HAP-1 (cell line): ENCODE measurements at regions not wholly inside any gene's neighbourhood (a gene's known extent, or its start where the extent isn't known, plus 50 kb on each side); places are given as distances from the start of the nearest gene placed in this dataset.

Experiments used
- DNase-seq, 2 experiments: peaks; one replicate each; pipeline ENCODE4 v3.0.0-alpha.2; 2016 to 2020; ENCODE audit warnings: low spot score in 2 of 2
- H3K27me3 ChIP-seq: fragments of 250-450 bp; sonication (Bioruptor Pico); 2 replicates; pipeline ENCODE4 v1.5.1; 2020; ENCODE audit warnings: low read depth, mild to moderate bottlenecking, moderate library complexity
- H3K36me3 ChIP-seq: fragments of 250-450 bp; sonication (Bioruptor Pico); replicated peaks from 2 replicates; pipeline ENCODE4 v1.5.1; 2020; ENCODE audit warnings: mild to moderate bottlenecking
- H3K4me1 ChIP-seq: fragments of 250-450 bp; sonication (Bioruptor Pico); 2 replicates; pipeline ENCODE4 v1.5.1; 2020; ENCODE audit warnings: mild to moderate bottlenecking
- H3K4me3 ChIP-seq: fragments of 250-450 bp; sonication (Bioruptor Pico); 2 replicates; pipeline ENCODE4 v1.5.1; 2020; ENCODE audit warnings: mild to moderate bottlenecking, moderate library complexity
- H3K9me3 ChIP-seq: fragments of 250-450 bp; sonication (Bioruptor Pico); 2 replicates; pipeline ENCODE4 v1.5.1; 2020; ENCODE audit warnings: mild to moderate bottlenecking, moderate library complexity
- in situ Hi-C: fragments of 300-500 bp; cut with MboI; formaldehyde crosslinking; loops from 3 replicates; pipeline ENCODE4 v1.14.3; 2020; ENCODE audit warnings: low sequenced_read_pairs, inconsistent platforms, mixed read lengths

DNA sequence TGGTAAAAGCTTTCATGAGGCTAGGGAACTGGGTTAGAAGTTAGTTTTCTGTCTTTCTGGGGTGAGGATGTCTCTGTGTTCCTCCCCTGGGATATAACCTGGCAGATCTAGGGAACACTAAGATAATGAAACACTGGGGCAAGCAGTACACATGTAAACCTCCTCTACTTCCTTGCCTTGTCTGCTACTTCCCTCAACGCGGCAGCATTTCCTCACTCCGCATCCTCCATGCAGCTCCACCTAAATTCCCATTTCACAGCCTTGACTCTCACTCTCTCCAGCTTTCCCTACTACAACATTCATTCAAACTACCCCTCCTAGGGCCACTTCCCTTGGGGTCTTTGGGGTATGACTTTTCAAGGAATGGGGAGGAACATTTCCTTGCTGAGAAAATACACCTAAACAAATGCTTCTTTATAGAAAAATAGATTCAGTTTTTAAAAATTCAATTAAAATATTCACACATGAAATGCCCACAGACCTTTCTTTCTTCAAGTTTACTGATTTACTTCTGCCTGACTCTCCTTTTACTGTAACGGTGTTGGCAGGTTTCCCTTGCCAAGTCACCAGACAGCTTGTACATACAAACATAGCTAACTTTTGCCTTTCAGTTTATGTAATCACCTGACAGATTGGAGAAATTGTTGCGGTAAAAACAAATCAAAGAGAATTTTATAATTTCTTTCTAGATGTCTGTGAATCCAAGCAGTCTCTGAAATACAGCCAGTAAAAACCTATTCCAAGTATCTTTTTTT is 90.1 kb downstream of the TNFSF18 start:
- in situ Hi-C loops, result no loop called here
- Histone ChIP-seq H3K27me3 (no peaks in the 10 kb centered on the region), H3K36me3 (no peaks in the 10 kb centered on the region), H3K4me1 (no peaks in the 10 kb centered on the region), H3K4me3 (no peak overlapping the region), H3K9me3 (no peaks in the 10 kb centered on the region)
- no peak for DNase-seq

- in situ Hi-C loops, result no loop called here
- DNase-seq, result no peak
- Histone ChIP-seq H3K36me3 (no peaks in the 10 kb centered on the region), H3K4me1 (no peaks in the 10 kb centered on the region), H3K9me3 (no peaks in the 10 kb centered on the region), H3K4me3 (no peak overlapping the region), H3K27me3 (no peaks in the 10 kb centered on the region)
Observed at GRCh38 chr1:172964864-172965263, 85.9 kb downstream of the TNFSF18 start.

GRCh38 chr1:172966844-172967540 is 83.7 kb downstream of the TNFSF18 start:
- no peak overlapping the region for H3K4me3 ChIP-seq
- no peaks in the 10 kb centered on the region for H3K4me1 ChIP-seq
- no peaks in the 10 kb centered on the region for H3K27me3 ChIP-seq
- in situ Hi-C loops, result no loop called here
- no peaks in the 10 kb centered on the region for H3K36me3 ChIP-seq
- no peak for DNase-seq
- no peaks in the 10 kb centered on the region for H3K9me3 ChIP-seq

DNA sequence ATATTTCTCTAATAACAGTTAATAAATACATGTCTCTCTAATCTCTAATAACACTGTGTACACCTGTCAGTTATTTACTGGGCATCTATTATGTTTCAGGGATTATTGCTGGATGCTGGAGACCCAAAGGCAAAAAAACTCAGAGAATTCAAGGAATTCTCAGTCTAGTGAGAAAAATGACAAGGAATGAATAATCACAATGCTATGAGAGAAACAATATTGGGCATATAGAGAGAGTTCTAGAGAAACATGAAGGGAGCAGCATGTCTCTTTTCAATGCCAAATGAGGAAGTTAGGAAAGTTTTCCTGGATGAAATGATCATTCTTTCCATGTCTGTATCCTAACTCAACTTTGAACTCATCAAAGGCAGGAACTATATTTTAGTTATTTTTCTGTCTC is 82.8 kb downstream of the TNFSF18 start:
- no peak overlapping the region for H3K4me3 ChIP-seq
- H3K4me1 ChIP-seq, result no peaks in the 10 kb centered on the region
- no peaks in the 10 kb centered on the region for H3K36me3 ChIP-seq
- in situ Hi-C loops, result no loop called here
- no peaks in the 10 kb centered on the region for H3K27me3 ChIP-seq
- no peaks in the 10 kb centered on the region for H3K9me3 ChIP-seq
- no peak for DNase-seq

DNA sequence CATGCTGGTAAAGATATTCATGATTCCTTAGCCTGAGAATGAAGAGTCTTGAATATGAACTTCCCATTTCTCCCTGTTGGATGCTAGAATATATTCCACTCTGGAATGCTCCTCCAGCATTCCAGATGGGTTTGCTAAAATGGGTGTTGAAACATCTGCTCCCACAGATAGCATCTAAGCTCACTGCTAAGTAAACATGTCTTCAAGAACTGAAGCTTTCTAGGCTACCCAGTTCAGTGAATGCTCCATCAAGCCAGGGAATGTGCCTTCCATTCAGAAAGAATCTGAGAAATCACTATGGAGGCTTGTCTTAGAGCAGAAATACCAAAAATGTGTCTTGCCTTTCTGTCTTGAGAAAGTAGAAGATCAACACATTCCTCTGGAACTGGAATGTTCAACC is 81.1 kb downstream of the TNFSF18 start:
- no peak for DNase-seq
- no peaks in the 10 kb centered on the region for H3K4me1 ChIP-seq
- in situ Hi-C loops, result no loop called here

GRCh38 chr1:172970186-172970585 is 80.6 kb downstream of the TNFSF18 start:
- Histone ChIP-seq H3K4me3 (no peak overlapping the region), H3K9me3 (no peaks in the 10 kb centered on the region), H3K36me3 (no peaks in the 10 kb centered on the region), H3K27me3 (no peaks in the 10 kb centered on the region), H3K4me1 (no peaks in the 10 kb centered on the region)
- in situ Hi-C loops, result no loop called here
- DNase-seq, result no peak

More for the DNA sequence above, 81.1 kb downstream of the TNFSF18 start:
- H3K9me3 ChIP-seq, result no peaks in the 10 kb centered on the region
- no peaks in the 10 kb centered on the region for H3K36me3 ChIP-seq
- no peak overlapping the region for H3K4me3 ChIP-seq
- H3K27me3 ChIP-seq, result no peaks in the 10 kb centered on the region

DNA sequence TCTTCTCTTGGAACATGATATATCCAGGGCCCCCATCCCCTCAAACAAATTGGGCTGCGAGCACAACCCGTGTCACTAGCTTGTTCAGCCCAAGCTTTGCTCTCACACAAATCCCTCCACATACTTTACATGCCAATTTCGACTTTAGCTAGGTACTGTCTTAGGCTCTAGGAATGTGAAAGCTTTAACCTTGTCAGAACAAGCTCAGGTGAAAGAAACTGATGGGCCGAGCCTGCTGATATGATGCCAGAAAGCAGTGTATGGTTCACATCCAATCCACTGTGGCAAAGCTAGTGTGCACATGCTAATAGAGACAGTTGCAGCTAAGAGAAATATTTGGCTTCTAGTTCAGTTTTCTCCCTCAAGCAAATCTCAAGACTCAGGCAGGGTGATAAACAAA is 79.5 kb downstream of the TNFSF18 start:
- no peaks in the 10 kb centered on the region for H3K4me1 ChIP-seq
- H3K4me3 ChIP-seq, result no peak overlapping the region
- DNase-seq, result no peak
- in situ Hi-C loops, result no loop called here
- H3K27me3 ChIP-seq, result no peaks in the 10 kb centered on the region
- H3K36me3 ChIP-seq, result no peaks in the 10 kb centered on the region
- no peaks in the 10 kb centered on the region for H3K9me3 ChIP-seq

- H3K36me3 ChIP-seq, result no peaks in the 10 kb centered on the region
- no peak overlapping the region for H3K4me3 ChIP-seq
- H3K9me3 ChIP-seq, result no peaks in the 10 kb centered on the region
- no peak for DNase-seq
- in situ Hi-C loops, result no loop called here
- no peaks in the 10 kb centered on the region for H3K27me3 ChIP-seq
- no peaks in the 10 kb centered on the region for H3K4me1 ChIP-seq
Observed at GRCh38 chr1:172972258-172972657, 78.5 kb downstream of the TNFSF18 start.

DNA sequence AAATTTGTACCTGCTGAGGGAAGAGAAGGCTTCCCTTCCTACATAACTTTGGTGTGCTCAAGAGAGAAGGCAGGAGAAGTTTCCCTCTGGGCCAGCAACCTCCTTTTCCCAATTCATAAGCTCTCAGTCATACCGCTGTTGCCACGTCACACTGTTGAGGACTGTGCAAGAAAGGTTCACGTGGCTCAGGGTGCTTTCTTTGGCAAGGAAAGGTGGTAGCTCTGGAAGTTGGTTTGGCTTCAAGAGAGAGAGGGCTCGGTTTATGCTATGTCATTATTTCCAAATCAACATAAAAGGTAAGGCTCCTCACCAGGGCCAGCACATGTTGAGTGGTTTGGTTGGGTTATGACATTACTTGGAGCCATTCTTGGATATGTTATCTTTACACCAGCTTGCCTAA is 77.3 kb downstream of the TNFSF18 start:
- no peaks in the 10 kb centered on the region for H3K4me1 ChIP-seq
- no peaks in the 10 kb centered on the region for H3K27me3 ChIP-seq
- H3K36me3 ChIP-seq, result no peaks in the 10 kb centered on the region
- no peak overlapping the region for H3K4me3 ChIP-seq
- in situ Hi-C loops, result no loop called here
- H3K9me3 ChIP-seq, result no peaks in the 10 kb centered on the region
- DNase-seq, result no peak

GRCh38 chr1:172976222-172977041 is 74.3 kb downstream of the TNFSF18 start:
- Histone ChIP-seq H3K4me1 (no peaks in the 10 kb centered on the region), H3K4me3 (no peak overlapping the region), H3K36me3 (no peaks in the 10 kb centered on the region), H3K9me3 (no peaks in the 10 kb centered on the region), H3K27me3 (no peaks in the 10 kb centered on the region)
- in situ Hi-C loops, result no loop called here
- DNase-seq, result no peak

- H3K9me3 ChIP-seq, result no peaks in the 10 kb centered on the region
- DNase-seq, result no peak
- no peaks in the 10 kb centered on the region for H3K36me3 ChIP-seq
- H3K27me3 ChIP-seq, result no peaks in the 10 kb centered on the region
- no peak overlapping the region for H3K4me3 ChIP-seq
- in situ Hi-C loops, result no loop called here
- no peaks in the 10 kb centered on the region for H3K4me1 ChIP-seq
Observed at GRCh38 chr1:172977296-172978017, 73.3 kb downstream of the TNFSF18 start.

DNA sequence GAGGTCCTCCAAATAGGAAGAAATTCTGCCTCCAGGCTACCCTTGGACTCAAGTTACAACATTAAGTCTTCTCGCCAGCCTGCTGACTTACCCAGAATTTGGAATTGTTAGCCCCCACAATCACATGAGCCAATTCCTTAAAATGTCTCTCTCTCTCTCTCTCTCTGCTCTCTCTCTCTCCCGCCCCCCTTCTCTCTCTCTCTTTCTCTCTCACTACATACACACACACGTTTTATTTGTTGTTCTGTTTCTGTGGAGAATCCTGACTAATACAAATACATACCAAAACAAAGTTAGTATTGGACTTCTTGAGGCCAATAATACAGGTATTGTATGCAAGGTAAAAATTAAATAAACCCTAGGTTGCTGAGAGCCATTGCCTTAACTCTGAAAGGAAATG is 72.1 kb downstream of the TNFSF18 start:
- Histone ChIP-seq H3K27me3 (no peaks in the 10 kb centered on the region), H3K36me3 (no peaks in the 10 kb centered on the region), H3K4me3 (no peak overlapping the region), H3K4me1 (no peaks in the 10 kb centered on the region), H3K9me3 (no peaks in the 10 kb centered on the region)
- DNase-seq, result no peak
- in situ Hi-C loops, result no loop called here

- H3K9me3 ChIP-seq, result no peaks in the 10 kb centered on the region
- no peaks in the 10 kb centered on the region for H3K4me1 ChIP-seq
- in situ Hi-C loops, result no loop called here
- no peak overlapping the region for H3K4me3 ChIP-seq
- no peaks in the 10 kb centered on the region for H3K36me3 ChIP-seq
- no peak for DNase-seq
- H3K27me3 ChIP-seq, result no peaks in the 10 kb centered on the region
Observed at GRCh38 chr1:172979828-172980227, 70.9 kb downstream of the TNFSF18 start.
